Mammary epithelial cell (primary cell): ENCODE measurements at regions not wholly inside any gene's neighbourhood (a gene's known extent, or its start where the extent isn't known, plus 50 kb on each side); places are given as distances from the start of the nearest gene placed in this dataset.

Experiments used
- EZH2 ChIP-seq: IDR thresholded peaks from 2 replicates; pipeline ENCODE4 v1.6.1; 2012; ENCODE audit warnings: low read length, inconsistent platforms, borderline replicate concordance
- TF ChIP-seq, protein P1 (sequence below), 2 donors: IDR thresholded peaks in 1 of 2; conservative IDR thresholded peaks in 1 of 2; 2 replicates each; pipeline ENCODE4 v1.5.1; 2011 to 2012; ENCODE audit warnings: inconsistent platforms in 2 of 2, low read length in 2 of 2, mild to moderate bottlenecking in 2 of 2, control low read depth in 1 of 2, low read depth in 1 of 2; ENCODE audit not compliant: insufficient read depth in 1 of 2; ENCODE audit errors: extremely low read depth in 1 of 2

DNA sequence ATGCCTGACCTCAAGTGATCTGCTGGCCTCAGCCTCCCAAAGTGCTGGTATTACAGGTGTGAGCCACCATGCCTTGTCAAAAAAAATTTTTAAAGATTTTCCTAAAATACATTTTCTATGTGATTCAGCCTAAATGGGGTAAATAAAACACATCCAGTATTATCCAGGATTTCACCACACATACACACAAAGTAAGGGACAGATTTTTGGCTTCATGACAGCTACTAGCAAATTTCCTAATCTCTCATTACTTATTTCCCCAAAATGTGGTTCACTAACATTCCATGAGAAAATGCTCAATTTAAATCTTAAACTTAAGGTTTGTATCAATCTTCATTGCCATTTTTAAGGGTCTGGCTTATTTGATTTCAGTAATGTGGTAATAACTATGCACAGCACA is 348.5 kb upstream of the INTU start:
- TF ChIP-seq, protein P1, sequence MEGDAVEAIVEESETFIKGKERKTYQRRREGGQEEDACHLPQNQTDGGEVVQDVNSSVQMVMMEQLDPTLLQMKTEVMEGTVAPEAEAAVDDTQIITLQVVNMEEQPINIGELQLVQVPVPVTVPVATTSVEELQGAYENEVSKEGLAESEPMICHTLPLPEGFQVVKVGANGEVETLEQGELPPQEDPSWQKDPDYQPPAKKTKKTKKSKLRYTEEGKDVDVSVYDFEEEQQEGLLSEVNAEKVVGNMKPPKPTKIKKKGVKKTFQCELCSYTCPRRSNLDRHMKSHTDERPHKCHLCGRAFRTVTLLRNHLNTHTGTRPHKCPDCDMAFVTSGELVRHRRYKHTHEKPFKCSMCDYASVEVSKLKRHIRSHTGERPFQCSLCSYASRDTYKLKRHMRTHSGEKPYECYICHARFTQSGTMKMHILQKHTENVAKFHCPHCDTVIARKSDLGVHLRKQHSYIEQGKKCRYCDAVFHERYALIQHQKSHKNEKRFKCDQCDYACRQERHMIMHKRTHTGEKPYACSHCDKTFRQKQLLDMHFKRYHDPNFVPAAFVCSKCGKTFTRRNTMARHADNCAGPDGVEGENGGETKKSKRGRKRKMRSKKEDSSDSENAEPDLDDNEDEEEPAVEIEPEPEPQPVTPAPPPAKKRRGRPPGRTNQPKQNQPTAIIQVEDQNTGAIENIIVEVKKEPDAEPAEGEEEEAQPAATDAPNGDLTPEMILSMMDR (conservative IDR thresholded peaks at IDR 0.05 in 1 of 2, IDR thresholded peaks at IDR 0.05 in 1 of 2; ENCODE audit: extremely low read depth in 1 of 2, insufficient read depth in 1 of 2, low read depth in 1 of 2, low read length in 2 of 2), result no peak
- TF ChIP-seq EZH2, result no peak
